ENCODE measurements at regions not wholly inside any gene's neighbourhood (a gene's known extent, or its start where the extent isn't known, plus 50 kb on each side); places are given as distances from the start of the nearest gene placed in this dataset.

DNA sequence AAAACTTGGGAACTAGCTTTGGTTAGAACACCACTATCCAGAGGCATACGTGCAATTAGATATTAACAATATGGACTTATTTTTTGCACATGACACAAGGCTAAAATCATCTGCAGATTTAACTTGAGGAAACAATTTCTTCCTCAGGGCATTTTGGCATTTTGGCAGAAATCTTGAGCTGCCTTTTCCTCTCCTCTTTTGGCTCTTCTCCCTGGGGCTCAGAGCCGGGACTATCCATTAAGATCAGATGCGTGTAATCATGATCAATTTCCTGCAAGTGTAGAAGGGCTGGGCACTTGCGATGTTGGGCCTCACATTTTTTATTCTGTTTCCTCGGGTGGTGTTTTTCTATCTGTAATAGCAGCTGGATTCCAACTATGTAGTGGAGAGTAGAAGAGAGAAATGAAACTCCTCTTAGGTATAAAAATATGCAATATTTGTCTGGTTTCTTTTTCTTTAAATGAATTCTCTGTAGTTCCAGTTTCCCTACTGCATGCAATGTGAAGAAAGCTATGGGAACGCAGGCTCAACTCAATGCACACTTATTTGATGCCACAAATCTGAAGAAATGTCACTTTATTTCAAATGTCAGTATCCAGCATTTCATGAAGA lies 1010.8 kb downstream of the FLRT2 start:
- Histone ChIP-seq H3K4me1 (ENCODE audit: insufficient read depth) (no peaks in the 10 kb centered on the region), H3K9me2 (ENCODE audit: insufficient read depth) (no peaks in the 10 kb centered on the region; the same call in 1 of the 2 replicates), H2AFZ (no peak overlapping the region), H3K4me3 (no peak overlapping the region), H3K79me2 (replicated peaks; ENCODE audit: insufficient read depth) (no peaks in the 10 kb centered on the region), H3K27ac (ENCODE audit: low read depth) (no peak overlapping the region), H3F3A (replicated peaks; ENCODE audit: low read depth) (no peaks in the 10 kb centered on the region), H3K27me3 (ENCODE audit: insufficient read depth) (no peaks in the 10 kb centered on the region), H4K20me1 (replicated peaks; ENCODE audit: insufficient read depth) (no peaks in the 10 kb centered on the region), H3K4me2 (no peak overlapping the region), H3K36me3 (ENCODE audit: insufficient read depth) (no peaks in the 10 kb centered on the region)
- TF ChIP-seq, protein P1, sequence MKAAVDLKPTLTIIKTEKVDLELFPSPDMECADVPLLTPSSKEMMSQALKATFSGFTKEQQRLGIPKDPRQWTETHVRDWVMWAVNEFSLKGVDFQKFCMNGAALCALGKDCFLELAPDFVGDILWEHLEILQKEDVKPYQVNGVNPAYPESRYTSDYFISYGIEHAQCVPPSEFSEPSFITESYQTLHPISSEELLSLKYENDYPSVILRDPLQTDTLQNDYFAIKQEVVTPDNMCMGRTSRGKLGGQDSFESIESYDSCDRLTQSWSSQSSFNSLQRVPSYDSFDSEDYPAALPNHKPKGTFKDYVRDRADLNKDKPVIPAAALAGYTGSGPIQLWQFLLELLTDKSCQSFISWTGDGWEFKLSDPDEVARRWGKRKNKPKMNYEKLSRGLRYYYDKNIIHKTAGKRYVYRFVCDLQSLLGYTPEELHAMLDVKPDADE (IDR thresholded peaks at IDR 0.05), result no peak
- TF ChIP-seq EZH2phosphoT487 (IDR thresholded peaks at IDR 0.05; ENCODE audit: unreplicated experiment) (no peak), POLR2AphosphoS5 (IDR thresholded peaks at IDR 0.05; ENCODE audit: low read depth) (no peak), ZNF114 (CRISPR knock-in tag; IDR thresholded peaks at IDR 0.05) (no peak), NANOG (IDR thresholded peaks at IDR 0.05; ENCODE audit: borderline replicate concordance) (no peak), ZNF331 (CRISPR knock-in tag; IDR thresholded peaks at IDR 0.05; ENCODE audit: low read depth) (no peak), CREB1 (CRISPR knock-in tag; IDR thresholded peaks at IDR 0.05; ENCODE audit: low read depth) (no peak), STAT1 (IDR thresholded peaks at IDR 0.05; ENCODE audit: unreplicated experiment) (no peak), ZNF462 (CRISPR knock-in tag; IDR thresholded peaks at IDR 0.05) (no peak), EZH2 (IDR thresholded peaks at IDR 0.05; ENCODE audit: low read depth, unreplicated experiment) (no peak), REST (IDR thresholded peaks at IDR 0.05; ENCODE audit: unreplicated experiment) (no peak), JUNB (IDR thresholded peaks at IDR 0.05; ENCODE audit: unreplicated experiment) (no peak)
- TF ChIP-seq, protein P2, sequence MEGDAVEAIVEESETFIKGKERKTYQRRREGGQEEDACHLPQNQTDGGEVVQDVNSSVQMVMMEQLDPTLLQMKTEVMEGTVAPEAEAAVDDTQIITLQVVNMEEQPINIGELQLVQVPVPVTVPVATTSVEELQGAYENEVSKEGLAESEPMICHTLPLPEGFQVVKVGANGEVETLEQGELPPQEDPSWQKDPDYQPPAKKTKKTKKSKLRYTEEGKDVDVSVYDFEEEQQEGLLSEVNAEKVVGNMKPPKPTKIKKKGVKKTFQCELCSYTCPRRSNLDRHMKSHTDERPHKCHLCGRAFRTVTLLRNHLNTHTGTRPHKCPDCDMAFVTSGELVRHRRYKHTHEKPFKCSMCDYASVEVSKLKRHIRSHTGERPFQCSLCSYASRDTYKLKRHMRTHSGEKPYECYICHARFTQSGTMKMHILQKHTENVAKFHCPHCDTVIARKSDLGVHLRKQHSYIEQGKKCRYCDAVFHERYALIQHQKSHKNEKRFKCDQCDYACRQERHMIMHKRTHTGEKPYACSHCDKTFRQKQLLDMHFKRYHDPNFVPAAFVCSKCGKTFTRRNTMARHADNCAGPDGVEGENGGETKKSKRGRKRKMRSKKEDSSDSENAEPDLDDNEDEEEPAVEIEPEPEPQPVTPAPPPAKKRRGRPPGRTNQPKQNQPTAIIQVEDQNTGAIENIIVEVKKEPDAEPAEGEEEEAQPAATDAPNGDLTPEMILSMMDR (conservative IDR thresholded peaks at IDR 0.05; ENCODE audit: low read depth in 2 of 2), result no peak
- Mint-ChIP-seq H3K9me3 (no peaks in the 10 kb centered on the region), H3K27me3 (ENCODE audit: insufficient read depth, low read depth, poor library complexity) (no peaks in the 10 kb centered on the region), H3K27ac (no peak overlapping the region), H3K36me3 (ENCODE audit: low read depth) (no peaks in the 10 kb centered on the region), H3K4me3 (no peak overlapping the region), H3K4me1 (no peaks in the 10 kb centered on the region)
- DNase-seq (ENCODE audit: low spot score), result no peak
- no peak for ATAC-seq

Measured in GM23338 (cell line).